ENCODE measurements at regions not wholly inside any gene's neighbourhood (a gene's known extent, or its start where the extent isn't known, plus 50 kb on each side); places are given as distances from the start of the nearest gene placed in this dataset.

DNA sequence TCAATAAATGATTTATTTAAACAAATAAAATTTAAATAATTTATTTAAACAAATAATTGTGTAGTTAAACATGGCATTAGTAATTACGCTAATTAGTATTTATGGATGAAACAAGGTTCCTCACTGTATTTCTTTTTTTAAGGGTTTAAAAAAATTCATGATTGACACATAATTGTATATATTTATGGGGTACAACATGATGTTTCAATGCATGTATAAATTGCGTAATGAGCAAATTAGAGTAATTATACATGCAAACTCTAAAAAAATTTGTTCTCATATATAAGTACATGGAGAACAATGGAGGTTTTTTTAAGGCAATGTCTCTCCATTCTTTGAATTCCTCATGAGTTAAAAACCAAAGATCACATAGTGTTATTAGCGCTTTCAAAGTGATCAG, 115.7 kb upstream of the KLF3 start:
- H3K4me1 ChIP-seq = peaks cover 0 to 7% (median 0%) of the 10 kb centered on the region in 9 donors
- no peak for ATAC-seq
- no peaks in the 10 kb centered on the region for H3K36me3 ChIP-seq
- no peak for DNase-seq
- intact Hi-C loops (cut with DNase I) = loop anchor here in 1 of 10 donors (10.0 kb wide), 1 partner anchor 107 kb away; no protein-coding TSS in a partner anchor
- H3K27ac ChIP-seq = no peak overlapping the region
- H3K4me3 ChIP-seq = no peak overlapping the region
- no peaks in the 10 kb centered on the region for H3K9me3 ChIP-seq
- TF ChIP-seq, protein P1, sequence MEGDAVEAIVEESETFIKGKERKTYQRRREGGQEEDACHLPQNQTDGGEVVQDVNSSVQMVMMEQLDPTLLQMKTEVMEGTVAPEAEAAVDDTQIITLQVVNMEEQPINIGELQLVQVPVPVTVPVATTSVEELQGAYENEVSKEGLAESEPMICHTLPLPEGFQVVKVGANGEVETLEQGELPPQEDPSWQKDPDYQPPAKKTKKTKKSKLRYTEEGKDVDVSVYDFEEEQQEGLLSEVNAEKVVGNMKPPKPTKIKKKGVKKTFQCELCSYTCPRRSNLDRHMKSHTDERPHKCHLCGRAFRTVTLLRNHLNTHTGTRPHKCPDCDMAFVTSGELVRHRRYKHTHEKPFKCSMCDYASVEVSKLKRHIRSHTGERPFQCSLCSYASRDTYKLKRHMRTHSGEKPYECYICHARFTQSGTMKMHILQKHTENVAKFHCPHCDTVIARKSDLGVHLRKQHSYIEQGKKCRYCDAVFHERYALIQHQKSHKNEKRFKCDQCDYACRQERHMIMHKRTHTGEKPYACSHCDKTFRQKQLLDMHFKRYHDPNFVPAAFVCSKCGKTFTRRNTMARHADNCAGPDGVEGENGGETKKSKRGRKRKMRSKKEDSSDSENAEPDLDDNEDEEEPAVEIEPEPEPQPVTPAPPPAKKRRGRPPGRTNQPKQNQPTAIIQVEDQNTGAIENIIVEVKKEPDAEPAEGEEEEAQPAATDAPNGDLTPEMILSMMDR (IDR thresholded peaks at IDR 0.05) = no peak
- no peaks in the 10 kb centered on the region for H3K27me3 ChIP-seq
- WGBS, 2 donors = 95 to 99% methylated on average over 3 of the region's 3 CpGs

DNA sequence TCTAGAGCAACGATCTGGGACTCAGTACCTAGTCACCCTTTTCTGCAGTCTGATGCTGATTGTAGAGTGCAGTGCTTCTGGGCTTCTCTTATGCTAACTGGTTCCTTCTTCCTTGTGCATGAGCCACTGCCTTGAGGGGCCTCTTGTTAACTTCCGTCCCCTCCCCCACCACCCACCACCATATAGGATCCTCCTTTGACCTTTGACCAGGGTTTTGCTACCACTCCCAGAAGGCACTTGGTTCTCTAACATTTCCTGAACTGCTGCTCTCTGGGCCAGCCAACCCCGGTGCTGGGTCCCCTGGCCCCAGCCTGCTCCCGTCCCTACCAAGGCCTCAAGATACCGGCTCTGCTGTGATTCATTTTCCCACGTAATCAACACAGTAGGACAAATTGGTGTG, 104.6 kb upstream of the KLF3 start:
- 90 to 96% methylated on average over 6 of the region's 6 CpGs for WGBS, 2 donors
- TF ChIP-seq, protein P1 (IDR thresholded peaks at IDR 0.05) = no peak
- Histone ChIP-seq H3K36me3 (no peaks in the 10 kb centered on the region), H3K4me1 (peaks cover 0 to 27% (median 17%) of the 10 kb centered on the region in 9 donors), H3K9me3 (peaks cover 0 to 18% (median 6%) of the 10 kb centered on the region in 11 donors), H3K27me3 (no peaks in the 10 kb centered on the region), H3K4me3 (no peak overlapping the region), H3K27ac (no peak overlapping the region)
- intact Hi-C loops (cut with DNase I) = no loop called here
- ATAC-seq = no peak
- DNase-seq = no peak

DNA sequence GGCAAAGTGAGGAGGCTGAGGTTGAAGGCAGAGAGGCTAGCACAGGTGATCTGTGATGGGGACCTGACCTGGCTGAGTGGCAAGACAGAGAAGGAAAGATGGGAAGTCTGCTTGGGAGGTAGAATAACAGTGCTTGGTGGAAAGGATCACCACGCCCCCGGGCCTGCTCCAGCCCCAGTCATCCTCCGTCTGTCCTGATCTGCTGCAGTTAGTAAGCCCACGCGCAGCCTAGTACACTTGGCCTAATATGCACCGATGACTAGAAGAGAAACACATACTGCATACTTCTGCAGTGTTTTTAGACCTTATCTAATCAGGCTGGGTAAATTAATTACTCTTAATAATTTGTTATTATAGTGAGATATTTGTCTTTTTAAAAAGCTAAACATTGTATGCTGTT, 103.7 kb upstream of the KLF3 start:
- Histone ChIP-seq H3K4me3 (no peak overlapping the region), H3K27me3 (no peaks in the 10 kb centered on the region), H3K9me3 (peaks cover 0 to 11% (median 3%) of the 10 kb centered on the region in 11 donors), H3K36me3 (no peaks in the 10 kb centered on the region), H3K27ac (no peak overlapping the region), H3K4me1 (peaks cover 0 to 35% (median 25%) of the 10 kb centered on the region in 9 donors)
- DNase-seq (no peak), ATAC-seq (no peak)
- 91 to 93% methylated on average over 6 of the region's 6 CpGs for WGBS, 2 donors
- intact Hi-C loops (cut with DNase I) = no loop called here
- TF ChIP-seq, protein P1 (IDR thresholded peaks at IDR 0.05) = no peak

DNA sequence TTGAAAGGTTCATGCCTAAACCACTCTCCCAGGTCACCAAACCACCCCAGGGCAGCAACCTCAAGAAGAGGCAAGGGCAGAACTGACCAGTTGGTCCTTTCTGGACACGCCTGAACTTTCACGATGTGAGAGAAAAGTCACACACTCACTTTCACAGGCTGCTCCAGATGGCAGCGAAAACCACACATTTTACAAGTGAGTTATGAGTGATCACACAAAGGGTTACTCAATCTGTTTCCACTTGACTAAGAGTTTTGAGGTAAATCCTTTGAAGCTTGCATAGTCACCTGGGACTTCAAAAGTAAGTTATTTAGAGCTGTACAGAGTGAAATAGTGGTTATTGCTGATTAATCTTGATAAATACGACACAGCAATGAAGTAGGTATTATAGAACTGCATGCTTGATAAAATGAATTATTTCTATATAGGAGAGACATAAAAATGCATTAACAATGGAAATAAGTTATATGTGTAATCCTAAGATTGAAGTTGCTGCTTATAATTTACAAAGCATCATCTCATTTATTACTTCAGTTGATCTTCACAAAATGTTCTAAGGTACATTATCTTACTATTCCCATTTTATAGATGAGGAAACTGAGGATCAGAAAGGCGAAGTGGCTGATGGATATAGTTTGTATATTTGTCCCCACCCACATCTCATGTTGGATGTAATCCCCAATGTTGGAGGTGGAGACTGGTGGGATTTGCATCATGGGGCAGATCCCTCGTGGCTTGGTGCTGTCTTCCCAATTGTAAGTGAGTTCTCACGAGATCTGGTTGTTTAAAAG, 103.0 kb upstream of the KLF3 start:
- peaks cover 0 to 42% (median 27%) of the 10 kb centered on the region in 9 donors for H3K4me1 ChIP-seq
- no peaks in the 10 kb centered on the region for H3K36me3 ChIP-seq
- ATAC-seq (no peak), DNase-seq (no peak)
- peaks cover 0 to 5% (median 0%) of the 10 kb centered on the region in 11 donors for H3K9me3 ChIP-seq
- TF ChIP-seq, protein P1 (IDR thresholded peaks at IDR 0.05) = no peak
- intact Hi-C loops (cut with DNase I) = no loop called here
- no peak overlapping the region for H3K4me3 ChIP-seq
- no peak overlapping the region for H3K27ac ChIP-seq
- H3K27me3 ChIP-seq = no peaks in the 10 kb centered on the region
- 93 to 95% methylated on average over 7 of the region's 7 CpGs for WGBS, 2 donors

Measured in heart right ventricle (tissue), 16 donors.